HG02885 (cell line): ENCODE measurements at regions not wholly inside any gene's neighbourhood (a gene's known extent, or its start where the extent isn't known, plus 50 kb on each side); places are given as distances from the start of the nearest gene placed in this dataset.

ENCODE experiments used
- ATAC-seq: cut with Tn5 transposase; IDR thresholded peaks from one replicate; pipeline ENCODE4 v1.9.1; 2021; ENCODE audit warnings: mild to moderate bottlenecking; ENCODE audit not compliant: unreplicated experiment, poor library complexity

DNA sequence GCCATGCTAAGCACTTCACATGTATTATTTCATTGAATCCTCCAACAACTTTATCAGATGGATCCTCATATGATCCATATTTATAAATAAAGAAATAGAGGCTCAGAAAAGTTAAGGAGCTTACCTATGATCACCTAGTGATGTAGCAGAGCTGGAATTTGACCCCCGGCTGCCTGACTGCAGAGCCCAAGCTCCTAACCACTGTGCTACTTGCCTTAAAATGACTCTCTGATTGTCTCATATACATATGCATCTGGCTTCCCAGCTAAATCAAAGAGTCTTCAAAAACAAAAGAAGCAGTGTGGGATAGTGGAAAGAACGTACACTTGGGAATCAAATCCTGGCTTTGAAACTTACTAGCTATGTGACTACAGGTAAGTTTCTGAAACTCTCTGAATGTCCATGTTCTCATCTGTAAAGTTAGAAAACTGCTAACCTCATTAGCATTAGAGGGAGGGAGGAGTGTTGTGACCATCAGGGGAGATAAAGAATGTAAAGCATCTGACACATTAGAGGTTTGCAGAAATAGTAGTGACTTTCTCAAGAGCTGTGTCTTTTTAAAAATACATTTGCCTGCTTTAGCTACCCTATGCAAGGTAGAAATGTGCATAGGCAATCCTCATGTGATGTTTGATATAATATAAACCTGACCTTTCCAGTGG lies 67.2 kb upstream of the BARHL2 start:
- no peak for ATAC-seq

DNA sequence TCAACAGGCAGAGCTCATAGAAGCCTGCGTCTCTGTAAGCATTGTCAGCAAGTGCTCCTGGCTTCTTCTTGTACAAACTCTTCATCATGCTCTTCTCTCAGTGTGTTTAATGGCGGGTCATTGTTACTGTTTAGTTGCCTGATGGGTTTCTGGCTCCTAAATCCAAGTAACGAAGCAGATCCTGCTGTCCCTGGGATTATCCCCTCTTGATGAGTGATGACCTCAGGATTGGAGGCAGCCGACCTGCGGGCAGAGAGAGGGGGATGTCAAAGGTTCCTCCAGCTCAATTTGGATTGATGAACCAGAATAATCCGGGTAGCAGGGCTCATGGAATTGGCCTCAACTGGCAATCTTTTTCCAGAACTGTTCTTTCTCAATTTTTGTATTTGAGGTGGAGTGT lies 66.1 kb upstream of the BARHL2 start:
- ATAC-seq, result no peak

DNA sequence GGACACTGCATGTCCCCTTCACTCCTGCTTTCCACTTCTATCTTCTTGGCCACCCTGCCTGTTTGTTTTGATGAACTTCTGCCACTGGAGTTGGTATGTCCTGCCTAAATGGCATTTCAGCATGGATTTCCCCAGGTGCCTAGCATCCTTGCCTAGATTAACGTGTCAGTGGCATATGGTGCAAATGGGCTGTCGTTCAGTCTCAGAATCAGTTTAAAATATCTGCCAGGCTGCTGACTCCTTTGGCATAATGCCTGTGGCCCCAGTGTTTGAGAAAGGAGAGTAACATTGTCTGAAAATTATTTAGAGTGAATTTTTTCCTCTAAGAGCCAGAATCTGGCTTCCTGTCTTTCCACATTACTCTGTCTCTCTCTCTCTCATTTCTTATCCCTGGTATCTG lies 64.9 kb upstream of the BARHL2 start:
- no peak for ATAC-seq

DNA sequence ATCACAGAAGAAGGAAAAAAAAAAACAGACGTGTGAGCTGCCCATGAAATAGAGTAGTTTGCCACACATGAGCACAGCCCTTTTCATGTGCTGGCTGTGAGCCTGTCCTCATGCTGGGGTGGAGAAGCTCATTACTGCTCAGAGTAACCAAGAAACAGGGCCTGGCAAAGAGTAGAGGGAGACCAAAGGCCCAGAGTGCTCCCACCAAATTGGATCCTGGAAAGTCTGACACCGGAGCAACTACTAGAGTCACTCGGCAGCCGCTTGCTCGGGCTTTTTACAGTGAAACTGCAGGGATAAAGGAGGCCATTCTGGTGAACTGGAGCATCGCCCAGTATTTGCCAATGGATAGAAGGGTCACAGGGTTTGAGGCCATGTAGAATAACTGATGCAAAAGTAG lies 64.4 kb upstream of the BARHL2 start:
- no peak for ATAC-seq

DNA sequence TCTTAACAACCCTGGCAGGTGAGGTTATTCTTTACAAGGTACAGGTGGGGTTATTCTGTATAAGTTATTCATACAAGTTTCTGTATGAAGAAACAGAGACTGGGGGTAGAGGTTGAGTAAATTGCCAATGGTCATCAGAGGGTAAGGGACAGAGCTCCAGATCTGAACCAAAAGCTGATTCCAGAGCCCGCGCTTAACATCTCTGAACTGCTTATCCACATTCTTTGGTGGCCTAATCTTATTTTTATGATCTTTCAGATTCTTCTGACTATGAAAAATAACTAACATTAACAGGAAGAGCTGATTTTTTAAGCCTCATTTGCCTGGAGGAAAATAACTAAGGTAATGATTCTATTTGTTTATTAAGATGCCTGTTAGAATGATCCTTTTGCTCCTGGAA lies 63.9 kb upstream of the BARHL2 start:
- ATAC-seq, result no peak

DNA sequence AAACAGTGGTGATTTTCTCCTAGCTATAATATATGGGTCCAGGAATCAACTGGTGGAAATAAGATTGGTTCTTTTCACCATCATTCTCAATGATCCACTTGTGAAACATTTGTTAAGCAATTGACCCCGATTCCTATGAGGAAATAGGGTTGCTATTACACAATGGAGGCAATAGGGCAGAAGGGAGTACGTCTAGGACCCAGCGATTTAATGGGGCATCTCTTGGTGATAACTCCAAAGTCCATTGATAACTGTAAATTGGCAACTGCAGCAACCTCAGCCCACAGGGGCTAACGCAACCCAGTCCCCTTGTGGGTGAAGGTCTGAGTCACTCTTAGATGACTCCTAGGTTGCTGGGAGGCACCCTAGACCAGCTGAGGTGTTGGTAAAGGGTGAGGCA lies 62.5 kb upstream of the BARHL2 start:
- no peak for ATAC-seq

DNA sequence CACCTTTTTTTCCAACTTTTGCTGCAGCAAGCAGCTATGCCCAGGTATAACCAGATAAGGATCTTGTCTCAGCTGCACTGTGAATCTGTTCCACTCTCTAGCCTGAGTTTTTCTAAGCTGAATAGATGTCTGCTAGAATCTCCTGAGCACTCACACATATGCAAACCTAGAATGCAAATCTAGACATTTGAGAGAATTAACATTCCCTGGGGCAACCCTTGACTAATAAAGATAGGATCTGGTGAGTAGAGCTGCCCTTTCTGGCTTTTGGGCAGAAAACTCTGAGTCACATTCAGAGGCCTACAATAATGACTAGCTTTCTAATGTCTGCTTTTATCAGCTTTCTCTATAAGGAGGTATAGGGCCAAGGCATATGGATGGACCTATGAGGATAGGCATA lies 61.4 kb upstream of the BARHL2 start:
- ATAC-seq, result no peak

DNA sequence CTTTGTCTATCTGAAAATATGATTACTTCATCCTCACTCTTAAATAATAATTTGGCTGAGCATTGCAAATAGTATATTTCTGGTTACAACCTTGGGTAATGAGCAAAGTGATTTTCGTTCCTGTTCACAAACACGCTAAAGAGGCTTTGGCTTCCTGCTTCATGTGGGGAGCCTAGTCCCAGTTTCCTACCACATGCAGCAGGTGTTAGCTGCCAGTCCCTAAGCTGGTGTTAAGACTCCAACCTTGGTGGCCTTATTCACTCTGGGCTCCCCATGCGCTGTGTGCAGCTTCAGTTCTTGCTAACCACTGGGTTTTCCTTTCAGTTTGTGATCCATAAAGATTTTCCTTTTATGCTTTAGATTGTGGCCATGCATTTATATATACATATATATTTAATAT lies 56.7 kb upstream of the BARHL2 start:
- ATAC-seq, result no peak

DNA sequence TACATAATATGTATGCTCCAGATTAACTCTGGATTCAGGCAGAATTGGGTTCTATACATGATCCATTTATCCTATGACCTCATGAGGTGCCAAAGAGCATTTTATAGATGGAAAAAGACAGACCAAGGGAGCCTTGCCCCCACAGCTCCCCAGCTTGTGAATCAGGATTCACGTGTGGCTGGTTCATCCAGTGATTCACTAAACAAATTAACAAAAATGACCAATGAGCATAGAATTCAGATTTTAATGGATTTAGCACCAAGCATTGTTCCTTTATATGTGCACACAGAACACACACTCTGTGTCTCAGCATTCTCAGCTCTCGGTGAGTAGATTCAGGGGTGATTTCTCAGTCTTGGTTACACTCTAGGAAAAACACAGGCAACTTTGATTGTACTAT lies 51.7 kb upstream of the BARHL2 start:
- no peak for ATAC-seq

DNA sequence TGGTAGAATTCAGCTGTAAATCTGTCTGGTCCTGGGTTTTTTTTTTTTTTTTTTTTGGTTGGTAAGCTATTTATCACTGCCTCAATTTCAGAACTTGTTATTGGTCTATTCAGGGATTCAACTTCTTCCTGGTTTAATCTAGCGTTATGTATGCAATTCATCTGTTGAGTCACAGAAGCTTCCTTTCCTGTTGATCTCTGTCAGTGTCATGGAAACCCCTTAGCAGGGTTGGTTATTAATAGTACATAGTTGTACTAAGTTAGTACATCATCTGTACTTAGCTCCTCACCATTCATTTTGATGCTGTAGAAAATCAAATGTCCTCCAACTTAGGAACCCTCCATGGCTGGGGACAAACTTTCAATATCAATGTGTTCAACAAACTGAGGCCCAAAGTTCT lies 51.0 kb upstream of the BARHL2 start:
- no peak for ATAC-seq
